SJCRH30 (cell line): ENCODE measurements at regions not wholly inside any gene's neighbourhood (a gene's known extent, or its start where the extent isn't known, plus 50 kb on each side); places are given as distances from the start of the nearest gene placed in this dataset.

Experiments
- DNase-seq, 2 experiments: peaks; one replicate each; pipeline ENCODE4 v3.0.0-alpha.2; 2015 to 2020
- H3K27ac ChIP-seq: fragments of 250-450 bp; sonication (Bioruptor Pico); 2 replicates; pipeline ENCODE4 v1.5.1; 2020; ENCODE audit warnings: mild to moderate bottlenecking, moderate library complexity
- H3K27me3 ChIP-seq: fragments of 250-450 bp; sonication (Bioruptor Pico); 2 replicates; pipeline ENCODE4 v1.5.1; 2020; ENCODE audit warnings: mild to moderate bottlenecking, moderate library complexity
- H3K36me3 ChIP-seq: fragments of 250-450 bp; sonication (Bioruptor Pico); 2 replicates; pipeline ENCODE4 v1.5.1; 2020; ENCODE audit warnings: mild to moderate bottlenecking, moderate library complexity
- H3K4me1 ChIP-seq: fragments of 250-450 bp; sonication (Bioruptor Pico); 2 replicates; pipeline ENCODE4 v1.5.1; 2020; ENCODE audit warnings: mild to moderate bottlenecking, moderate library complexity
- H3K4me3 ChIP-seq: fragments of 250-450 bp; sonication (Bioruptor Pico); 2 replicates; pipeline ENCODE4 v1.5.1; 2020; ENCODE audit warnings: mild to moderate bottlenecking, moderate library complexity
- H3K9me3 ChIP-seq: fragments of 250-450 bp; sonication (Bioruptor Pico); replicated peaks from 2 replicates; pipeline ENCODE4 v1.5.1; 2020; ENCODE audit warnings: mild to moderate bottlenecking, moderate library complexity

- peak overlapping the region; percentile 22 for H3K4me3 ChIP-seq
- peaks cover 32% of the 10 kb centered on the region for H3K4me1 ChIP-seq
- peak; percentile 46 to 66 for DNase-seq
- no peaks in the 10 kb centered on the region for H3K27me3 ChIP-seq
- H3K27ac ChIP-seq = peak overlapping the region; percentile 53
- H3K9me3 ChIP-seq = peaks cover 3% of the 10 kb centered on the region; the same call in 1 of the 2 replicates
- no peaks in the 10 kb centered on the region for H3K36me3 ChIP-seq
These were observed 82.4 kb upstream of the RESF1 start for GRCh38 chr12:31876568-31877424.

- Histone ChIP-seq H3K9me3 (peaks cover 3% of the 10 kb centered on the region; the same call in 1 of the 2 replicates), H3K27me3 (no peaks in the 10 kb centered on the region), H3K27ac (no peak overlapping the region), H3K4me1 (peaks cover 32% of the 10 kb centered on the region), H3K4me3 (no peak overlapping the region), H3K36me3 (no peaks in the 10 kb centered on the region)
- DNase-seq = no peak
These were observed 83.6 kb upstream of the RESF1 start for GRCh38 chr12:31875609-31875964.

GRCh38 chr12:31874961-31875608 lies 84.1 kb upstream of the RESF1 start:
- no peaks in the 10 kb centered on the region for H3K27me3 ChIP-seq
- H3K9me3 ChIP-seq = peaks cover 3% of the 10 kb centered on the region; the same call in 1 of the 2 replicates
- H3K36me3 ChIP-seq = no peaks in the 10 kb centered on the region
- DNase-seq = peak; percentile 45 to 67
- H3K27ac ChIP-seq = peak overlapping the region; percentile 26; the same call in 1 of the 2 replicates
- H3K4me3 ChIP-seq = no peak overlapping the region
- H3K4me1 ChIP-seq = peaks cover 28% of the 10 kb centered on the region

GRCh38 chr12:31872831-31873604 lies 86.2 kb upstream of the RESF1 start:
- Histone ChIP-seq H3K27ac (peak overlapping the region; percentile 7; the same call in 1 of the 2 replicates), H3K36me3 (no peaks in the 10 kb centered on the region), H3K4me1 (peaks cover 40% of the 10 kb centered on the region), H3K9me3 (peaks cover 3% of the 10 kb centered on the region; the same call in 1 of the 2 replicates), H3K4me3 (no peak overlapping the region), H3K27me3 (no peaks in the 10 kb centered on the region)
- DNase-seq = peak; percentile 56 to 67

GRCh38 chr12:31869972-31870371 lies 89.2 kb upstream of the RESF1 start:
- Histone ChIP-seq H3K4me1 (peaks cover 25% of the 10 kb centered on the region), H3K9me3 (peaks cover 3% of the 10 kb centered on the region; the same call in 1 of the 2 replicates), H3K4me3 (no peak overlapping the region), H3K27ac (no peak overlapping the region), H3K27me3 (no peaks in the 10 kb centered on the region), H3K36me3 (no peaks in the 10 kb centered on the region)
- no peak for DNase-seq

GRCh38 chr12:31868965-31869364 lies 90.2 kb upstream of the RESF1 start:
- Histone ChIP-seq H3K27me3 (no peaks in the 10 kb centered on the region), H3K27ac (0 out of 2 replicates have a peak overlapping the region, but pooled peaks have one; percentile 13), H3K9me3 (peaks cover 3% of the 10 kb centered on the region; the same call in 1 of the 2 replicates), H3K4me1 (peaks cover 21% of the 10 kb centered on the region), H3K4me3 (no peak overlapping the region), H3K36me3 (no peaks in the 10 kb centered on the region)
- DNase-seq = peak; percentile 82 to 88

GRCh38 chr12:31867292-31867691 lies 91.9 kb upstream of the RESF1 start:
- Histone ChIP-seq H3K36me3 (no peaks in the 10 kb centered on the region), H3K9me3 (peaks cover under 1% of the 10 kb centered on the region; the same call in 1 of the 2 replicates), H3K4me1 (peaks cover 15% of the 10 kb centered on the region), H3K27ac (no peak overlapping the region), H3K27me3 (no peaks in the 10 kb centered on the region), H3K4me3 (no peak overlapping the region)
- DNase-seq = no peak

- no peak for DNase-seq
- Histone ChIP-seq H3K4me1 (peaks cover 15% of the 10 kb centered on the region), H3K27ac (no peak overlapping the region), H3K9me3 (no peaks in the 10 kb centered on the region), H3K36me3 (no peaks in the 10 kb centered on the region), H3K27me3 (no peaks in the 10 kb centered on the region), H3K4me3 (no peak overlapping the region)
These were observed 92.7 kb upstream of the RESF1 start for GRCh38 chr12:31866523-31866922.

GRCh38 chr12:31865023-31865422 lies 94.2 kb upstream of the RESF1 start:
- H3K27ac ChIP-seq = no peak overlapping the region
- DNase-seq = no peak
- no peaks in the 10 kb centered on the region for H3K36me3 ChIP-seq
- no peaks in the 10 kb centered on the region for H3K9me3 ChIP-seq
- H3K27me3 ChIP-seq = no peaks in the 10 kb centered on the region
- peaks cover 15% of the 10 kb centered on the region for H3K4me1 ChIP-seq
- no peak overlapping the region for H3K4me3 ChIP-seq

- H3K4me3 ChIP-seq = no peak overlapping the region
- no peak overlapping the region for H3K27ac ChIP-seq
- DNase-seq = no peak
- H3K9me3 ChIP-seq = no peaks in the 10 kb centered on the region
- no peaks in the 10 kb centered on the region for H3K4me1 ChIP-seq
- no peaks in the 10 kb centered on the region for H3K27me3 ChIP-seq
- no peaks in the 10 kb centered on the region for H3K36me3 ChIP-seq
These were observed 97.9 kb upstream of the RESF1 start for GRCh38 chr12:31861360-31861759.

- no peak overlapping the region for H3K4me3 ChIP-seq
- no peaks in the 10 kb centered on the region for H3K4me1 ChIP-seq
- no peak overlapping the region for H3K27ac ChIP-seq
- no peaks in the 10 kb centered on the region for H3K27me3 ChIP-seq
- H3K36me3 ChIP-seq = no peaks in the 10 kb centered on the region
- DNase-seq = no peak
- no peaks in the 10 kb centered on the region for H3K9me3 ChIP-seq
These were observed 98.8 kb upstream of the RESF1 start for GRCh38 chr12:31860401-31860800.

- Histone ChIP-seq H3K27ac (no peak overlapping the region), H3K4me1 (no peaks in the 10 kb centered on the region), H3K4me3 (no peak overlapping the region), H3K36me3 (no peaks in the 10 kb centered on the region), H3K27me3 (no peaks in the 10 kb centered on the region), H3K9me3 (no peaks in the 10 kb centered on the region)
- DNase-seq = no peak
These were observed 99.8 kb upstream of the RESF1 start for GRCh38 chr12:31859232-31859977.

GRCh38 chr12:31855427-31855826 lies 103.8 kb upstream of the RESF1 start:
- H3K36me3 ChIP-seq = no peaks in the 10 kb centered on the region
- no peaks in the 10 kb centered on the region for H3K27me3 ChIP-seq
- H3K27ac ChIP-seq = no peak overlapping the region
- H3K9me3 ChIP-seq = peaks cover 6% of the 10 kb centered on the region; the same call in 1 of the 2 replicates
- H3K4me3 ChIP-seq = no peak overlapping the region
- no peak for DNase-seq
- H3K4me1 ChIP-seq = no peaks in the 10 kb centered on the region

GRCh38 chr12:31853977-31854376 lies 105.2 kb upstream of the RESF1 start:
- Histone ChIP-seq H3K36me3 (no peaks in the 10 kb centered on the region), H3K9me3 (peaks cover 18% of the 10 kb centered on the region), H3K4me1 (no peaks in the 10 kb centered on the region), H3K27me3 (no peaks in the 10 kb centered on the region), H3K27ac (no peak overlapping the region), H3K4me3 (no peak overlapping the region)
- DNase-seq = no peak
